22Rv1 (cell line): ENCODE measurements at regions not wholly inside any gene's neighbourhood (a gene's known extent, or its start where the extent isn't known, plus 50 kb on each side); places are given as distances from the start of the nearest gene placed in this dataset.

ENCODE experiments used
- H3K27ac ChIP-seq: fragments of 450-650 bp; 2 replicates; pipeline ENCODE4 v1.5.1; 2017
- CTCF ChIP-seq: fragments of 450-650 bp; IDR thresholded peaks from 2 replicates; pipeline ENCODE4 v1.5.1; 2017; ENCODE audit warnings: mild to moderate bottlenecking
- ZFX ChIP-seq: fragments of 450-650 bp; IDR thresholded peaks from 2 replicates; pipeline ENCODE4 v1.6.1; 2017; ENCODE audit warnings: antibody characterized with exemption, borderline replicate concordance

GRCh38 chr16:9203956-9204355, 112.5 kb downstream of the HAPSTR1 start:
- no peak overlapping the region for H3K27ac ChIP-seq
- no peak for TF ChIP-seq CTCF
- no peak for TF ChIP-seq ZFX

GRCh38 chr16:9205661-9206060, 114.2 kb downstream of the HAPSTR1 start:
- no peak for TF ChIP-seq ZFX
- TF ChIP-seq CTCF: no peak
- H3K27ac ChIP-seq: no peak overlapping the region

- H3K27ac ChIP-seq: no peak overlapping the region
- no peak for TF ChIP-seq ZFX
- TF ChIP-seq CTCF: no peak
Measured at GRCh38 chr16:9206156-9206555, 114.7 kb downstream of the HAPSTR1 start.

GRCh38 chr16:9212621-9213020, 121.2 kb downstream of the HAPSTR1 start:
- no peak for TF ChIP-seq CTCF

GRCh38 chr16:9219813-9220212, 128.4 kb downstream of the HAPSTR1 start:
- no peak overlapping the region for H3K27ac ChIP-seq
- TF ChIP-seq CTCF (no peak), ZFX (no peak)

More at GRCh38 chr16:9212621-9213020, 121.2 kb downstream of the HAPSTR1 start:
- H3K27ac ChIP-seq: no peak overlapping the region

GRCh38 chr16:9225527-9226316, 134.3 kb downstream of the HAPSTR1 start:
- no peak overlapping the region for H3K27ac ChIP-seq
- TF ChIP-seq ZFX (no peak), CTCF (peak; percentile 49)

- no peak overlapping the region for H3K27ac ChIP-seq
- no peak for TF ChIP-seq CTCF
- no peak for TF ChIP-seq ZFX
Measured at GRCh38 chr16:9226924-9227323, 135.5 kb downstream of the HAPSTR1 start.
